Right atrium auricular region (tissue), 2 donors: ENCODE measurements at regions not wholly inside any gene's neighbourhood (a gene's known extent, or its start where the extent isn't known, plus 50 kb on each side); places are given as distances from the start of the nearest gene placed in this dataset.

Experiments used
- DNase-seq: peaks from one replicate; pipeline ENCODE4 v3.0.0-alpha.2; 2019; ENCODE audit warnings: low spot score
- H3K27ac ChIP-seq, 2 donors: fragments of 200-600 bp; sonication (generic); 1 replicate in 1 of 2; 2 replicates in 1 of 2; pipeline ENCODE4 v1.5.1; 2016 to 2019
- H3K27me3 ChIP-seq, 2 donors: fragments of 200-600 bp; sonication (generic); one replicate each; pipeline versions ENCODE4 v1.5.1 to v1.6.0; 2017 to 2019
- H3K36me3 ChIP-seq: fragments of 200-600 bp; sonication (generic); one replicate; pipeline ENCODE4 v1.5.1; 2016
- H3K4me1 ChIP-seq, 2 donors: fragments of 200-600 bp; sonication (generic); one replicate each; pipeline versions ENCODE4 v1.5.1 to v1.6.0; 2017 to 2019
- H3K4me3 ChIP-seq, 2 donors: fragments of 200-600 bp; sonication (generic); 1 replicate in 1 of 2; 2 replicates in 1 of 2; pipeline ENCODE4 v1.5.1; 2017 to 2019; ENCODE audit warnings: mild to moderate bottlenecking in 1 of 2, moderate library complexity in 1 of 2
- H3K9me3 ChIP-seq, 2 donors: fragments of 200-600 bp; sonication (generic); one replicate each; pipeline ENCODE4 v1.5.1; 2019
- CTCF ChIP-seq, 2 donors: fragments of 200-600 bp; sonication (generic); IDR thresholded peaks; one replicate each; pipeline ENCODE4 v1.5.1; 2019; ENCODE audit warnings: antibody characterized with exemption in 2 of 2

DNA sequence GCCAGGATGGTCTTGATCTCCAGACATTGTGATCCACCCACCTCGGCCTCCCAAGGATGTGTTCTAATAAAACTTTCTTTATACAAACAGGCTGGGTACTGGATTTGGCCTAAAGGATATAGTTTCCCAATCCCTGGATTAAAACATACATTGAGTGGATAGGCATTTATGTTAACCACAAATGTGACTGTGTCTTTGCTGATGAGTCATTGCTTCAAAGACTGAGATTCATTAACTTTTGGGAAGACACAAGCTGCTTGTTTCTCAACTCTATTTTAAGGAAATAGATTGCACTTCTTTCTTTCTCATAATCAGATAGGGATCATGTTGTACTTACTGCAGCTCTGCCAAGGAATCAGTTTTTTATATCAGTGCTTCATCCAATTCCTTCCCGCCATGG lies 131.3 kb upstream of the AGA start:
- Histone ChIP-seq H3K4me3 (no peak overlapping the region), H3K36me3 (no peaks in the 10 kb centered on the region), H3K27me3 (no peaks in the 10 kb centered on the region), H3K4me1 (no peaks in the 10 kb centered on the region), H3K9me3 (no peaks in the 10 kb centered on the region), H3K27ac (no peak overlapping the region)
- DNase-seq: no peak
- no peak for TF ChIP-seq CTCF (IDR thresholded peaks at IDR 0.05)

GRCh38 chr4:177574446-177574845 lies 132.2 kb upstream of the AGA start:
- Histone ChIP-seq H3K27me3 (no peaks in the 10 kb centered on the region), H3K9me3 (no peaks in the 10 kb centered on the region), H3K36me3 (no peaks in the 10 kb centered on the region), H3K4me3 (no peak overlapping the region), H3K27ac (no peak overlapping the region), H3K4me1 (no peaks in the 10 kb centered on the region)
- TF ChIP-seq CTCF (IDR thresholded peaks at IDR 0.05): no peak
- DNase-seq: no peak

GRCh38 chr4:177579649-177580048 lies 137.4 kb upstream of the AGA start:
- no peaks in the 10 kb centered on the region for H3K27me3 ChIP-seq
- no peaks in the 10 kb centered on the region for H3K36me3 ChIP-seq
- no peaks in the 10 kb centered on the region for H3K9me3 ChIP-seq
- TF ChIP-seq CTCF (IDR thresholded peaks at IDR 0.05): peak in 1 of 2 donors; percentile 35
- H3K4me3 ChIP-seq: no peak overlapping the region
- no peak overlapping the region for H3K27ac ChIP-seq
- no peaks in the 10 kb centered on the region for H3K4me1 ChIP-seq
- no peak for DNase-seq

GRCh38 chr4:177582992-177583391 lies 140.8 kb upstream of the AGA start:
- TF ChIP-seq CTCF (IDR thresholded peaks at IDR 0.05): no peak
- H3K36me3 ChIP-seq: no peaks in the 10 kb centered on the region

DNA sequence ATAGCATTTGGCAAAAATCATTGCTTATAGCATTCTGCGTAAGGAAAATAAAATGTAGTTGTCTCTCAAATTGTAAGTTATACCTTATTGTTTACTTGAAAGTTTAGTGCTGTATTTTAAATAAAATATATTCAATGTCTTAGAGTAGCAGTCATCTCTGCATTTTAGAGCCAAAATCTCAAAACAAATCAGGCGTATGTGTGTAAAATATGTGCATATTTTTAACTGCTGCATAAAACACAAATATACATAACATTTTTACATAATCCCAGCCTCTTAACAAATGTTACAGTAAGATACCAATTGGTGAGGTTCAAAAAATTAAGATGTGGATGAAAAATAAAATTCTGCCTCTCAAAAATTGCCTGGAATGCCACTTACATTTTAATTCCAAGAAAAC lies 145.8 kb upstream of the AGA start:
- H3K9me3 ChIP-seq: no peaks in the 10 kb centered on the region
- H3K27ac ChIP-seq: no peak overlapping the region
- no peaks in the 10 kb centered on the region for H3K36me3 ChIP-seq
- no peak overlapping the region for H3K4me3 ChIP-seq
- H3K27me3 ChIP-seq: no peaks in the 10 kb centered on the region
- no peaks in the 10 kb centered on the region for H3K4me1 ChIP-seq
- no peak for DNase-seq
- no peak for TF ChIP-seq CTCF (IDR thresholded peaks at IDR 0.05)

More at GRCh38 chr4:177582992-177583391, 140.8 kb upstream of the AGA start:
- no peaks in the 10 kb centered on the region for H3K9me3 ChIP-seq
- no peaks in the 10 kb centered on the region for H3K4me1 ChIP-seq
- DNase-seq: no peak
- no peak overlapping the region for H3K4me3 ChIP-seq
- H3K27ac ChIP-seq: no peak overlapping the region
- no peaks in the 10 kb centered on the region for H3K27me3 ChIP-seq

DNA sequence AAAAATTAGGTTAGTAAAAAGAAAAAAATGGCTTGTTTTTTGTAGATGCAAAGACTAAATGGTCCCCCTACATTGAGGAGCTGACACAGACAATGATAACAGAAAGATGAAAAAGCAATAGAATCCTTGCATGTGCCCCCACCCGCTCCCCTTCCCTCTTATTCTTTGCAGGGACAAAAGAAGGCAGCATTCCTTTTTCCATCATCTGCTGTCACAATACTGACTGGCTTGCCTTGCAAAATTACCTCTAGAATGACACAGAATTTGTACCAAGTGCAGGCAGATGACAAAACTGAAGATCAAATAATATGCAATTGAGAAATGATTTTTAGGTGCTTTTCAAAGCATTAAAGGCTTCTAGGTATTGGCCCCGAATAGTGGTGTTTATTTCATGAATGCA lies 153.1 kb upstream of the AGA start:
- no peaks in the 10 kb centered on the region for H3K36me3 ChIP-seq
- H3K4me3 ChIP-seq: no peak overlapping the region
- no peak for TF ChIP-seq CTCF (IDR thresholded peaks at IDR 0.05)

More for the DNA sequence above, 153.1 kb upstream of the AGA start:
- Histone ChIP-seq H3K27me3 (no peaks in the 10 kb centered on the region), H3K4me1 (no peaks in the 10 kb centered on the region), H3K27ac (no peak overlapping the region), H3K9me3 (no peaks in the 10 kb centered on the region)
- no peak for DNase-seq
